CD4-positive, alpha-beta T cell treated with Interleukin-17A for 1 hour (primary cell): ENCODE measurements at regions not wholly inside any gene's neighbourhood (a gene's known extent, or its start where the extent isn't known, plus 50 kb on each side); places are given as distances from the start of the nearest gene placed in this dataset.
"Not testable (repeated sequence)": the region's sequence is repeated elsewhere in the genome, so short reads cannot be mapped to it uniquely, and the experiment has no call there.

Experiments
- DNase-seq: peaks from one replicate; pipeline ENCODE4 v3.0.0-alpha.2; 2020

- no peak for DNase-seq
These were observed 1294.9 kb downstream of the ADGRL3 start for GRCh38 chr4:62495032-62495431.

- not testable (repeated sequence) for DNase-seq
These were observed 1291.6 kb downstream of the ADGRL3 start for GRCh38 chr4:62491756-62492155.

GRCh38 chr4:62490635-62491034 lies 1290.5 kb downstream of the ADGRL3 start:
- no peak for DNase-seq

- DNase-seq, result no peak
These were observed 1286.9 kb downstream of the ADGRL3 start for GRCh38 chr4:62487016-62487415.

GRCh38 chr4:62484357-62484756 lies 1284.2 kb downstream of the ADGRL3 start:
- no peak for DNase-seq

- no peak for DNase-seq
These were observed 1282.2 kb downstream of the ADGRL3 start for GRCh38 chr4:62482355-62482754.

GRCh38 chr4:62475596-62475995 lies 1275.5 kb downstream of the ADGRL3 start:
- no peak for DNase-seq

GRCh38 chr4:62474802-62475201 lies 1274.7 kb downstream of the ADGRL3 start:
- no peak for DNase-seq

- no peak for DNase-seq
These were observed 1270.9 kb downstream of the ADGRL3 start for GRCh38 chr4:62471021-62471420.

- no peak for DNase-seq
These were observed 1270.4 kb downstream of the ADGRL3 start for GRCh38 chr4:62470421-62470983.

GRCh38 chr4:62470020-62470419 lies 1269.9 kb downstream of the ADGRL3 start:
- no peak for DNase-seq

- no peak for DNase-seq
These were observed 1261.8 kb downstream of the ADGRL3 start for GRCh38 chr4:62461961-62462360.

- no peak for DNase-seq
These were observed 1260.2 kb downstream of the ADGRL3 start for GRCh38 chr4:62460329-62460728.

GRCh38 chr4:62457356-62457755 lies 1257.2 kb downstream of the ADGRL3 start:
- no peak for DNase-seq

GRCh38 chr4:62455871-62456270 lies 1255.7 kb downstream of the ADGRL3 start:
- DNase-seq, result no peak

GRCh38 chr4:62454535-62454934 lies 1254.4 kb downstream of the ADGRL3 start:
- DNase-seq, result no peak

GRCh38 chr4:62450740-62451139 lies 1250.6 kb downstream of the ADGRL3 start:
- DNase-seq, result no peak

GRCh38 chr4:62449538-62449937 lies 1249.4 kb downstream of the ADGRL3 start:
- DNase-seq, result no peak

GRCh38 chr4:62448911-62449310 lies 1248.8 kb downstream of the ADGRL3 start:
- DNase-seq, result no peak

GRCh38 chr4:62439051-62439450 lies 1238.9 kb downstream of the ADGRL3 start:
- no peak for DNase-seq

- DNase-seq, result no peak
These were observed 1234.8 kb downstream of the ADGRL3 start for GRCh38 chr4:62434921-62435320.

GRCh38 chr4:62431513-62432231 lies 1231.5 kb downstream of the ADGRL3 start:
- not testable (repeated sequence) for DNase-seq

GRCh38 chr4:62429297-62429696 lies 1229.2 kb downstream of the ADGRL3 start:
- DNase-seq, result no peak

GRCh38 chr4:62415256-62415655 lies 1215.1 kb downstream of the ADGRL3 start:
- no peak for DNase-seq

- DNase-seq, result no peak
These were observed 1214.4 kb downstream of the ADGRL3 start for GRCh38 chr4:62414563-62414962.
